C4-2B (cell line): ENCODE measurements at regions not wholly inside any gene's neighbourhood (a gene's known extent, or its start where the extent isn't known, plus 50 kb on each side); places are given as distances from the start of the nearest gene placed in this dataset.

ENCODE experiments used
- CTCF ChIP-seq: fragments of 450-650 bp; conservative IDR thresholded peaks from 2 replicates; pipeline ENCODE4 v1.5.1; 2017; ENCODE audit warnings: mild to moderate bottlenecking
- ZFX ChIP-seq: fragments of 450-650 bp; IDR thresholded peaks from 2 replicates; pipeline ENCODE4 v1.6.1; 2017

- no peak for TF ChIP-seq CTCF
- TF ChIP-seq ZFX: no peak
These were observed 754.5 kb upstream of the LRRN3 start for GRCh38 chr7:110336423-110336822.
